Amniotic epithelial cell (primary cell): ENCODE measurements at regions not wholly inside any gene's neighbourhood (a gene's known extent, or its start where the extent isn't known, plus 50 kb on each side); places are given as distances from the start of the nearest gene placed in this dataset.
A peak's percentile ranks its signal among the peaks of the same experiment; 100 is the strongest.
"Not testable (repeated sequence)": the region's sequence is repeated elsewhere in the genome, so short reads cannot be mapped to it uniquely, and the experiment has no call there.

ENCODE experiments used
- DNase-seq: peaks from one replicate; pipeline ENCODE4 v3.0.0-alpha.2; 2010; ENCODE audit warnings: low read depth

- not testable (repeated sequence) for DNase-seq
These were observed 69.1 kb downstream of the ZNF518B start for GRCh38 chr4:10388146-10388545.

- DNase-seq = no peak
These were observed 71.2 kb downstream of the ZNF518B start for GRCh38 chr4:10385994-10386394.

GRCh38 chr4:10384974-10385373 lies 72.3 kb downstream of the ZNF518B start:
- DNase-seq = no peak

GRCh38 chr4:10383417-10383816 lies 73.8 kb downstream of the ZNF518B start:
- DNase-seq = no peak

- DNase-seq = not testable (repeated sequence)
These were observed 75.1 kb downstream of the ZNF518B start for GRCh38 chr4:10382171-10382570.

GRCh38 chr4:10381146-10381545 lies 76.1 kb downstream of the ZNF518B start:
- DNase-seq = no peak

GRCh38 chr4:10380735-10381134 lies 76.5 kb downstream of the ZNF518B start:
- DNase-seq = no peak

GRCh38 chr4:10371869-10372471 lies 85.3 kb downstream of the ZNF518B start:
- DNase-seq = peak; percentile 5

GRCh38 chr4:10371121-10371520 lies 86.1 kb downstream of the ZNF518B start:
- no peak for DNase-seq

GRCh38 chr4:10369517-10369916 lies 87.7 kb downstream of the ZNF518B start:
- no peak for DNase-seq

GRCh38 chr4:10366628-10367027 lies 90.6 kb downstream of the ZNF518B start:
- no peak for DNase-seq

GRCh38 chr4:10364194-10364593 lies 93.0 kb downstream of the ZNF518B start:
- no peak for DNase-seq

- DNase-seq = no peak
These were observed 102.5 kb downstream of the ZNF518B start for GRCh38 chr4:10354746-10355145.

GRCh38 chr4:10354225-10354624 lies 103.0 kb downstream of the ZNF518B start:
- DNase-seq = no peak

- DNase-seq = no peak
These were observed 104.1 kb downstream of the ZNF518B start for GRCh38 chr4:10353110-10353509.

GRCh38 chr4:10348241-10348640 lies 109.0 kb downstream of the ZNF518B start:
- DNase-seq = no peak

- no peak for DNase-seq
These were observed 109.4 kb downstream of the ZNF518B start for GRCh38 chr4:10347815-10348214.

- no peak for DNase-seq
These were observed 109.9 kb downstream of the ZNF518B start for GRCh38 chr4:10347281-10347795.

- DNase-seq = no peak
These were observed 111.2 kb downstream of the ZNF518B start for GRCh38 chr4:10346023-10346422.

GRCh38 chr4:10345381-10345784 lies 111.8 kb downstream of the ZNF518B start:
- no peak for DNase-seq

- no peak for DNase-seq
These were observed 112.4 kb downstream of the ZNF518B start for GRCh38 chr4:10344824-10345223.

- DNase-seq = no peak
These were observed 113.6 kb downstream of the ZNF518B start for GRCh38 chr4:10343656-10344055.

GRCh38 chr4:10342866-10343265 lies 114.4 kb downstream of the ZNF518B start:
- no peak for DNase-seq

- DNase-seq = no peak
These were observed 120.8 kb downstream of the ZNF518B start for GRCh38 chr4:10336471-10336870.
